ENCODE measurements at regions not wholly inside any gene's neighbourhood (a gene's known extent, or its start where the extent isn't known, plus 50 kb on each side); places are given as distances from the start of the nearest gene placed in this dataset.
"Not testable (repeated sequence)": the region's sequence is repeated elsewhere in the genome, so short reads cannot be mapped to it uniquely, and the experiment has no call there.

GRCh38 chr6:71602385-71603007 is 283.9 kb upstream of the RIMS1 start:
- DNase-seq (ENCODE audit: low spot score): peak; percentile 97

DNA sequence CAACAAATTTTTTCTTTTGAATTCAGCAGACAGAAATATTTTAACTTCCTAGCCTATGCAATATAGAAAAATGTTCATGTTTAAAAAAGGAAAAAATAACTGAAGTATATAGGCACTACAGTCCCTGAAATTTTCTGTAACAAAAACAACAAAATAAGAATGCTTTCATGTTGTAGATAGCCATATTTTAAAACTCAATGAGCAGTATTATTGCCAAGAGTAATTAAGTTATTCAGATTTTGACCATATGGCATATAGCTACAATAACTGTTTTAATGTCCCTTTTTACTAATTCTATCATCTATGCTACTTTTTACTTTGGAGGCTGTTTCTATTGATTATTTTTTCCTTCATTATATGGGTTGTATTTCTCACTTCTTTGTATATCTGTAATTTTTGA is 283.3 kb upstream of the RIMS1 start:
- no peak for DNase-seq (ENCODE audit: low spot score)

GRCh38 chr6:71608646-71609045 is 277.7 kb upstream of the RIMS1 start:
- peak; percentile 85 for DNase-seq (ENCODE audit: low spot score)

DNA sequence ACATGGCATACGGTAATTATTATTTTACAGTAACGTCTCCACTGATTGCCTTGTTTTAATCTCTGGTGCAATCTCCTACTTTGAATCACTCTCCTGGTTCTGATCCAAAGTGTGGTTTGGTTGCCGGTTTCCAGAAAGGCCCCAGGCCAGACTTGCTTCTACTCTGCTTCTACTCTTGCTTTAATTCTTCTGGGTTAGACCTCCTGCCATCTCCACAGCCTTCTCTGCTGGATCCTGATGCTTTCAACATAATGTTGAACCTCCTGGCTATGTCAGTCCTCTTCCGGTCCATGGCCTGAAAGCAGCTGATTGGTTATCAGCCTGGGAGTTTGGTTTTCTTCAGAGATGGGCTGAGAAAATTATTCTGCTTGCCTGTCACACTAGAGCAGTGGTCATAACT is 266.5 kb upstream of the RIMS1 start:
- no peak for DNase-seq (ENCODE audit: low spot score)

GRCh38 chr6:71621918-71622519 is 264.3 kb upstream of the RIMS1 start:
- DNase-seq (ENCODE audit: low spot score): peak; percentile 41

GRCh38 chr6:71642120-71642519 is 244.2 kb upstream of the RIMS1 start:
- no peak for DNase-seq (ENCODE audit: low spot score)

DNA sequence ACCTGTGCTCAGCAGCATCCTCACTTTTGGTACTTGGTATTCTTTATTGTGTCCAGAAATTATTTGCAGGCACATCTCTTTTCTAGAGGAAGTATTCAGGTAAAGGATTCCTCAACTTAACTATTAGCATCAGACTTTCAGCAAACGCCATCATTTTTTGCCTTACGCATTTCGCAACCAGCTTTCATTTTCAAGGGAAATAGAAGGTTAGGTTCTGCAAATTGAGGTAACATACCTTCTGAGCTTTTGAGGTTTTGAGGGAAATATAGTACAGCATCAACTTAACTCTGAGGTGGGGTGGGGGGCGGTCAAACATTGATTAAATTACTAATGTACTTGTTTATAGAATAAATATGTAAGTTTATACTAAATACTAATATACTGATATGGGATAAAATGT is 243.6 kb upstream of the RIMS1 start:
- no peak for DNase-seq (ENCODE audit: low spot score)

DNA sequence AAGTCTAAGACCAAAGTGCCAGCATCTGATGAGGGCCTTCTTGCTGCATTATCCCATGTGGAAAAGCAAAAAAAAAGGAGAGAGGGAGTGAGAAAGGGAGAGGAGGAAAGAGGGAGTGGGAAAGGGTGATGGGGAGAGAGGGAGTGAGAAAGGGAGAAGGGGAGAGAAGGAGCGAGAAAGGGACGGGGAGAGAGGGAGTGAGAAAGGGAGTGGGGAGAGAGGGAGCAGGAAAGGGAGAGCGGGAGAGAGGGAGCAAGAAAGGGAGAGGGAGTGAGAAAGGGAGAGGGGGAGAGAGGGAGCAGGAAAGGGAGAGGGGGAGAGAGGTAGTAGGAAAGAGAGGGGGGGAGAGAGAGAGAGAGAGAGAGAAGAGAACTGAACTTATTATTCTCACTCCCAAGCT is 241.1 kb upstream of the RIMS1 start:
- DNase-seq (ENCODE audit: low spot score): no peak

GRCh38 chr6:71649915-71650314 is 236.4 kb upstream of the RIMS1 start:
- DNase-seq (ENCODE audit: low spot score): no peak

GRCh38 chr6:71651636-71652035 is 234.7 kb upstream of the RIMS1 start:
- DNase-seq (ENCODE audit: low spot score): no peak

DNA sequence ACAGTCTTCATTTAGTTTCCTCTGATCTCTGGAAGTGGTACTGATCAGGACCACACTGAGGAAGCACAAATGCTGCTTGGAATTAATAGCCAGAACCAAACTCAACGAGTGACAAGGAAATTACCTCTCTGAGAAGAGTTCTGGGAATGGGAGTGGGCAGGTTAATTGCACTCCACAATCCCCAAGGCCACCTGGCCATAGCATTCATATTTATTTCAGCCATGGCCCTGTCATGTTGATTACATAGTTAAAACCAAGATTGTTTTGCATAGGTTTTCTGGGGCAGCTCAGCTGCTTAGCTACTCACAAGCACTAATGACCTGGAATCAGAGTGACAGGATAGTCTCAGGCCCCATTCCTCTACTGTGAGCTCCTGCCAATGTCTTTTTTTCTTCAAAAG is 230.2 kb upstream of the RIMS1 start:
- no peak for DNase-seq (ENCODE audit: low spot score)

DNA sequence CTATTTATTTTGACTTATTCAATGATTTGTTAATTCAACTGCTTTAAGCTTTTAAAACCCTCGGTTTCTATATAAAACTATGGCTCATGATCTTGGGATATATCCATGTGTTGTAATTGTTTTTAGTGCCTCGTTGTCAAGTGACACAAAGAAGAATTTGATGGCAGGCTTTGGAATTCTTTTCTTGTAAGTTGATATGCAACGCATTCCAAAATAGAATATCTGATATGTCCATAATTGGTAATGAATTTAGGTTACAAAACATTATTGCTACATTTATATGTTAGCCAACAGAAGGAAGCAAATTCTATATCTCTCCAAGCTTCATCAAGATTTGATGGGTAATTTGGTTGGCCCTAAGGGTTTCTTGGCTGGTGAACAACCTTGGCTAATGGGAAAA is 220.4 kb upstream of the RIMS1 start:
- no peak for DNase-seq (ENCODE audit: low spot score)

- DNase-seq (ENCODE audit: low spot score): no peak
These were observed 213.5 kb upstream of the RIMS1 start for GRCh38 chr6:71672876-71673275.

GRCh38 chr6:71675386-71675785 is 211.0 kb upstream of the RIMS1 start:
- no peak for DNase-seq (ENCODE audit: low spot score)

- DNase-seq (ENCODE audit: low spot score): no peak
These were observed 210.1 kb upstream of the RIMS1 start for GRCh38 chr6:71676298-71676697.

DNA sequence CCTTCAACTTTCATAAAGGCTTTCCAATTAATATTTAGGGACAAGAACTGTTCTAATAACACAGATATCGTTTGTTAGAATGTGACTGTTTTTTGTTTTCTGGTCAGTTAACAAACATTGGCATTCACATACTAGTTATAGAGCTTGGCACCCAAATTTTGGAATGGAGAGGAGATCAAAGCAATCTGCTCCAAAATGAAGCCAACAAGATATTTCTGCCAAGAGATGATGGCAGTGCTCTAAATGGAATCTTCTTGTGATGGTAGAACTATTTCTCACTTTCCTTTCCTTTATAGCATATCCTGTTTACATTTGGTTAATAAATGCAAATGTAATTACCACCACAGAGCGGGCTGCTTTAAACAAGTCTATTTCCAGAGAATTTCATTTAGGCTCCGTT is 208.3 kb upstream of the RIMS1 start:
- DNase-seq (ENCODE audit: low spot score): no peak

GRCh38 chr6:71681234-71681867 is 205.0 kb upstream of the RIMS1 start:
- DNase-seq (ENCODE audit: low spot score): no peak

DNA sequence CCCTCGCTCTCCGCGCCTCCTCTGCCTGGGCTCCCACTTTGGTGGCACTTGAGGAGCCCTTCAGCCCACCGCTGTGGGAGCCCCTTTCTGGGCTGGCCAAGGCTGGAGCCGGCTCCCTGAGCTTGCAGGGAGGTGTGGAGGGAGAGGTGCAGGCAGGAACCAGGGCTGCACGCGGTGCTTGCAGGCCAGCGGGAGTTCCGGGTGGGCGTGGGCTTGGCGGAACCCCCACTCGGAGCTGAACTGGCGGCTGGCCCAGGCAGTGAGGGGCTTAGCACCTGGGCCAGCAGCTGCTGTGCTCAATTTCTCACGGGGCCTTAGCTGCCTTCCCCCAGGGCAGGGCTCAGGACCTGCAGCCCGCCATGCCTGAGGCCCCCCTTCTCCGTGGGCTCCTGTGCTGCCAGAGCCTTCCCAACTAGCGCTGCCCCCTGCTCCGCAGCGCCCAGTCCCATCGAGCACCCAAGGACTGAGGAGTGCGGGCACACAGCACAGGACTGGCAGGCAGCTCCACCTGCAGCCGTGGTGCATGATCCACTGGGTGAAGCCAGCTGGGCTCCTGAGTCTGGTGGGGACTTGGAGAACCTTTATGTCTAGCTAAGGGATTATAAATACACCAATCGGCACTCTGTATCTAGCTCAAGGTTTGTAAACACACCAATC is 200.2 kb upstream of the RIMS1 start:
- DNase-seq (ENCODE audit: low spot score): not testable (repeated sequence)

GRCh38 chr6:71698702-71699101 is 187.6 kb upstream of the RIMS1 start:
- DNase-seq (ENCODE audit: low spot score): no peak

GRCh38 chr6:71706523-71706922 is 179.8 kb upstream of the RIMS1 start:
- no peak for DNase-seq (ENCODE audit: low spot score)

DNA sequence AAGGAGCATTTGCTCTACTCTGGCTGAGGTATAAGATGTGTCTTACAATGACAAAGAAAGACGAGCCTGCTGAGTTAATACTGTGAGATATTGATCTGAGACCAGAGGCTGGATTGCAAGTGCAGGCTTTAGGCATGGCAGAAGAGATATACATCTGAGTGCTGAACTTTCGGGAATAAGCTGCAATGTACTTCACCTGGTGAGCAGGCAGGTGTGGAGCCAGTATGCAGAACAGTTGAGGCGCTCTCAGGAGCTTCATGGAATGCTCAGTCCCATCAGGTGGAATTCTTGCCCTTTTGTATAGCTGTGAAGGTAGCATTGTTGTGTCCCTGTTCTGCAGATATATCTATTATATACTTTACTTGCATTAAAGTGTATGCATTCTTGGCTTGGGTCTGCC is 179.3 kb upstream of the RIMS1 start:
- DNase-seq (ENCODE audit: low spot score): no peak

DNA sequence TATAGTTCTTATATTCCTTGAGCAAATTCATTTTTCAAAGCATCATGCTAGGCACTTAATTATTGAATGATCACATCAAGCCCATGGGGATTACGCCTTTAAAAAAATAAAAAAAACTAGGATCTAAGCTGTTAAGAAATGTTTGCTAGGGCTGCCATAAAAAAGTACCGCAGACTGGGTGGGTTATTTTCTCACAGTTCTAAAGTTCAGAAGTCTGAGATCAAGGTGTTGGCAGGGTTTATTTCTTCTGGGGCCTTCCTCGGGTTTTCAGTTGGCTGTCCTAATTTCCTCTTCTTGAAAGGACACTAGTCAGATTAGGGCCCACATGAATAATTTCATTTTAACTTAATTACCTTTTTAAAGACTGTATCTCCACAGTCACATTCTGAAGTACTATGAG is 165.6 kb upstream of the RIMS1 start:
- DNase-seq (ENCODE audit: low spot score): no peak

- DNase-seq (ENCODE audit: low spot score): peak; percentile 59
These were observed 164.7 kb upstream of the RIMS1 start for GRCh38 chr6:71721642-71722041.

Measured in kidney tubule cell (primary cell).